Stomach smooth muscle (tissue), 2 donors: ENCODE measurements at regions not wholly inside any gene's neighbourhood (a gene's known extent, or its start where the extent isn't known, plus 50 kb on each side); places are given as distances from the start of the nearest gene placed in this dataset.
"Not testable (repeated sequence)": the region's sequence is repeated elsewhere in the genome, so short reads cannot be mapped to it uniquely, and the experiment has no call there.

ENCODE experiments used
- H3K27ac ChIP-seq: one replicate; pipeline ENCODE4 v1.7.0; 2013; ENCODE audit warnings: mild to moderate bottlenecking, low read length, inconsistent platforms
- H3K27me3 ChIP-seq, 2 donors: one replicate each; pipeline ENCODE4 v1.7.0; 2013; ENCODE audit warnings: low read length in 2 of 2; ENCODE audit not compliant: insufficient read depth in 2 of 2, control insufficient read depth in 1 of 2
- H3K36me3 ChIP-seq, 2 donors: one replicate each; pipeline ENCODE4 v1.7.0; 2013; ENCODE audit warnings: low read length in 2 of 2; ENCODE audit not compliant: control insufficient read depth in 2 of 2, insufficient read depth in 2 of 2
- H3K4me1 ChIP-seq: one replicate; pipeline ENCODE4 v1.7.0; 2013; ENCODE audit warnings: low read length; ENCODE audit not compliant: control insufficient read depth, insufficient read depth
- H3K4me3 ChIP-seq, 2 donors: one replicate each; pipeline ENCODE4 v1.7.0; 2013; ENCODE audit warnings: low read length in 2 of 2
- H3K9ac ChIP-seq, 2 donors: one replicate each; pipeline ENCODE4 v1.7.0; 2013; ENCODE audit warnings: low read length in 2 of 2, mild to moderate bottlenecking in 1 of 2
- H3K9me3 ChIP-seq, 2 donors: one replicate each; pipeline ENCODE4 v1.7.0; 2013; ENCODE audit warnings: low read length in 2 of 2; ENCODE audit not compliant: control insufficient read depth in 2 of 2
- donor health status: healthy.
- donor health status: Pancreatic carcinoma.

- no peaks in the 10 kb centered on the region for H3K9me3 ChIP-seq
- H3K27ac ChIP-seq: no peak overlapping the region
- no peaks in the 10 kb centered on the region for H3K36me3 ChIP-seq
- H3K4me3 ChIP-seq: no peak overlapping the region
- H3K9ac ChIP-seq: no peak overlapping the region
- peaks cover 13% of the 10 kb centered on the region for H3K4me1 ChIP-seq
- H3K27me3 ChIP-seq: no peaks in the 10 kb centered on the region
Observed at GRCh38 chr10:118873091-118873737, 118.4 kb upstream of the CACUL1 start.

DNA sequence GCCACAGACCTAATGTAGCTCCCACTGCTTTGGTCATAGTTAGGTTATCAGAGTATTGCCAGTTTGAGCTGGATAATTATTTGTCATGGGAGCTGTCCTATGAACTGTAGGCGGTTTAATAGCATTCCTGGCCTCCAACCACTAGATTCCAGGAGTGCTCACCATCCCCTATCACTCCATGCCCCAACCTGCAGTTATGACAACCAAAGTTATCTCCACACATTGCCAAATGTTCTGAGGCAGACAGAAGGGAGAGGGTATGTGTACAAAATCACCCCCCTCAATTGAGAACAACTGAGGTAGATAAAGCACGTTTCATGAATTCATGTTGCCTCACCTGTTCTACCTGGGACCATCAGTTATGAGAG lies 119.0 kb upstream of the CACUL1 start:
- Histone ChIP-seq H3K27ac (no peak overlapping the region), H3K27me3 (no peaks in the 10 kb centered on the region), H3K4me3 (no peak overlapping the region), H3K36me3 (no peaks in the 10 kb centered on the region), H3K9me3 (no peaks in the 10 kb centered on the region), H3K4me1 (peaks cover 13% of the 10 kb centered on the region), H3K9ac (no peak overlapping the region)

DNA sequence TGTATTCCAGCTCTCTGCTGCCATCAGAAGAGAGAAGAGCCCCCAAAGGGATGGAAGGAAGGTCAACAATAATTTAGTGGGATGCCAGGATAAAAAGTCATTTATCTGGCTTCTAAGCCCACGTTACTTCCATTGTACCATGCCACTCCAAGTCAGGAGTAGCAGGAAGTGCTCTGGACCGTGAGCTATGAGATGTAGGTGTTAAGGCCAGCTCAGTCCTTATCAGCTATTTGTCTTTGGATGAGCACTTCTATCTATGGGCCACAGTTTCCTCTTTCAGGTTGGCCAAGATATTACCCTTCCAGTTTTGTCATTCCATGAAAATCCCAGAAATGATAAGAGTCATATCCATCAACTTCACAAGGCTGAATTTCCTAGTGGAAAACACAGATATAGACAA lies 119.4 kb upstream of the CACUL1 start:
- no peak overlapping the region for H3K9ac ChIP-seq
- no peak overlapping the region for H3K27ac ChIP-seq
- no peaks in the 10 kb centered on the region for H3K36me3 ChIP-seq
- no peaks in the 10 kb centered on the region for H3K27me3 ChIP-seq
- H3K4me1 ChIP-seq: peaks cover 13% of the 10 kb centered on the region
- no peaks in the 10 kb centered on the region for H3K9me3 ChIP-seq
- H3K4me3 ChIP-seq: no peak overlapping the region

DNA sequence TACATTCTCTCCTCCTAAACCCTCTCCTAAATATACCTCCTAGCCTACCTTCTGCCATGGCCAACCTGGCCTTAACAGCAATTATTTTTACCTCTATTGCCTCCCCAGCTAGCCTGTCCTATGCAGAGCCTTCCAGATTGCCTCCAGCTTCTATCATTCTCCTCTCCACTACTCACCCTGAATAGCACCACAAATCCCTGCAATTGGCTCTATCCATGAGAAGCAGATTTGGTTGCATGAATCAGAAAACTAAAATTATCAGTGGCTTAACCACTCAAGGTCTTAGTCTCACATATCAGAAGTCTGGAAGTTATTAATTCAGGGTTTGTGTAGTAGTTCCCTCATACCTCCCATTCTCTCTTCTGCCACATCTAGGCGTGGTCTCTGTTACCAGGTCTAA lies 120.3 kb upstream of the CACUL1 start:
- no peaks in the 10 kb centered on the region for H3K36me3 ChIP-seq
- no peaks in the 10 kb centered on the region for H3K9me3 ChIP-seq
- no peak overlapping the region for H3K4me3 ChIP-seq
- H3K9ac ChIP-seq: no peak overlapping the region
- H3K27ac ChIP-seq: no peak overlapping the region
- H3K4me1 ChIP-seq: peaks cover 13% of the 10 kb centered on the region
- no peaks in the 10 kb centered on the region for H3K27me3 ChIP-seq

- Histone ChIP-seq H3K9me3 (no peaks in the 10 kb centered on the region), H3K27me3 (no peaks in the 10 kb centered on the region), H3K9ac (no peak overlapping the region), H3K36me3 (no peaks in the 10 kb centered on the region), H3K4me1 (no peaks in the 10 kb centered on the region), H3K4me3 (no peak overlapping the region), H3K27ac (no peak overlapping the region)
Observed at GRCh38 chr10:118882741-118883140, 128.0 kb upstream of the CACUL1 start.

GRCh38 chr10:118892255-118892654 lies 137.3 kb upstream of the NANOS1 start:
- H3K4me3 ChIP-seq: no peak overlapping the region
- H3K9me3 ChIP-seq: peaks cover 0 to 4% of the 10 kb centered on the region in 2 donors
- no peaks in the 10 kb centered on the region for H3K36me3 ChIP-seq
- no peak overlapping the region for H3K9ac ChIP-seq
- H3K27ac ChIP-seq: no peak overlapping the region
- H3K4me1 ChIP-seq: no peaks in the 10 kb centered on the region
- no peaks in the 10 kb centered on the region for H3K27me3 ChIP-seq

GRCh38 chr10:118894891-118895290 lies 134.6 kb upstream of the NANOS1 start:
- H3K4me3 ChIP-seq, H3K9me3 ChIP-seq, H3K4me1 ChIP-seq, H3K27me3 ChIP-seq, H3K27ac ChIP-seq, H3K36me3 ChIP-seq, H3K9ac ChIP-seq: not testable (repeated sequence)

GRCh38 chr10:118900617-118901016 lies 128.9 kb upstream of the NANOS1 start:
- H3K4me1 ChIP-seq: no peaks in the 10 kb centered on the region
- H3K9me3 ChIP-seq: no peaks in the 10 kb centered on the region
- peaks cover 0 to 5% of the 10 kb centered on the region in 2 donors for H3K27me3 ChIP-seq
- H3K36me3 ChIP-seq: no peaks in the 10 kb centered on the region
- H3K27ac ChIP-seq: no peak overlapping the region
- no peak overlapping the region for H3K9ac ChIP-seq
- H3K4me3 ChIP-seq: no peak overlapping the region

- H3K9me3 ChIP-seq: no peaks in the 10 kb centered on the region
- peaks cover 0 to 5% of the 10 kb centered on the region in 2 donors for H3K27me3 ChIP-seq
- no peak overlapping the region for H3K4me3 ChIP-seq
- no peak overlapping the region for H3K9ac ChIP-seq
- no peaks in the 10 kb centered on the region for H3K4me1 ChIP-seq
- no peaks in the 10 kb centered on the region for H3K36me3 ChIP-seq
- no peak overlapping the region for H3K27ac ChIP-seq
Observed at GRCh38 chr10:118901380-118901779, 128.1 kb upstream of the NANOS1 start.

- H3K27ac ChIP-seq: no peak overlapping the region
Observed at GRCh38 chr10:118901906-118902305, 127.6 kb upstream of the NANOS1 start.

GRCh38 chr10:118902656-118903055 lies 126.9 kb upstream of the NANOS1 start:
- not testable (repeated sequence) for H3K9me3 ChIP-seq, H3K27me3 ChIP-seq, H3K27ac ChIP-seq, H3K9ac ChIP-seq, H3K4me1 ChIP-seq, H3K36me3 ChIP-seq, H3K4me3 ChIP-seq

More at GRCh38 chr10:118901906-118902305, 127.6 kb upstream of the NANOS1 start:
- no peaks in the 10 kb centered on the region for H3K4me1 ChIP-seq
- H3K9ac ChIP-seq: no peak overlapping the region
- H3K36me3 ChIP-seq: no peaks in the 10 kb centered on the region
- peaks cover 0 to 5% of the 10 kb centered on the region in 2 donors for H3K27me3 ChIP-seq
- no peak overlapping the region for H3K4me3 ChIP-seq
- no peaks in the 10 kb centered on the region for H3K9me3 ChIP-seq
